GM18519 (cell line): ENCODE measurements at regions not wholly inside any gene's neighbourhood (a gene's known extent, or its start where the extent isn't known, plus 50 kb on each side); places are given as distances from the start of the nearest gene placed in this dataset.
"Not testable (repeated sequence)": the region's sequence is repeated elsewhere in the genome, so short reads cannot be mapped to it uniquely, and the experiment has no call there.

Experiments
- ATAC-seq: cut with Tn5 transposase; IDR thresholded peaks from one replicate; pipeline ENCODE4 v1.9.1; 2021; ENCODE audit warnings: mild to moderate bottlenecking, moderate library complexity; ENCODE audit not compliant: unreplicated experiment, low FRiP score

DNA sequence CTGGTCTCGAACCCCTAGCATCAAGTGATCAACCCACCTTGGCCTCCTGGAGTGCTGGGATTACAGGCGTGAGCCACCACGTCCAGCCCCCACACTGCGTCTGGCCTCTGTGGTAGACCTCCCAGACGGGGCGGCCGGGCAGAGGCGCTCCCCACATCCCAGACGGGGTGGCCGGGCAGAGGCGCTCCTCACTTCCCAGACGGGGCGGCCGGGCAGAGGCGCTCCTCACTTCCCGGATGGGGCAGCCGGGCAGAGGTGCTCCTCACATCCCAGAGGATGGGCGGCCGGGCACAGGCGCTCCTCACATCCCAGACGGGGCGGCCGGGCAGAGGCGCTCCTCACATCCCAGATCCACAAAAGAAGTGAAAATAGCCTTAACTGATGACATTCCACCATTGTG, 1891.0 kb upstream of the CDH9 start:
- not testable (repeated sequence) for ATAC-seq

GRCh38 chr5:28928327-28928790, 1890.0 kb upstream of the CDH9 start:
- not testable (repeated sequence) for ATAC-seq

GRCh38 chr5:28927559-28928326, 1889.4 kb upstream of the CDH9 start:
- no peak for ATAC-seq

GRCh38 chr5:28926422-28926821, 1888.0 kb upstream of the CDH9 start:
- no peak for ATAC-seq

GRCh38 chr5:28917631-28918030, 1879.2 kb upstream of the CDH9 start:
- ATAC-seq, result no peak

DNA sequence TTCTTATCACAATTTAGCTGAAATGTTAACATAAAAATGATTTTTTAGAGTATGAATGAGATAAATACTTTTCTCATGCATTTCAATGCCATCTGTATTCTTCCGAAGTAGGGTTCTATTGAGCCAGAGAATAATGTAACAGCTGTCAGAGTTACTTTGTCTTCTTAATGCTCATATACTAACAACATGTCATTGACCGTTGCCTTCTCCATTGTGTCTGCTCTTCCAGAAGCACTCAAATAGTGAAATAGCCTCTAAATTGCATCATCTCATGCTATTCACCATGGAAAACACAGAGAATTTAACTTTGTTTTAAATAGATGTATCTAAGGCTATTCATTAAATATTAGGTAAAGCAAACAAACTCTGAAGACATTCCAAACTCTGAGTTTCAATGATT, 1875.9 kb upstream of the CDH9 start:
- ATAC-seq, result no peak

- ATAC-seq, result no peak
Observed at GRCh38 chr5:28903643-28904042, 1865.3 kb upstream of the CDH9 start.

DNA sequence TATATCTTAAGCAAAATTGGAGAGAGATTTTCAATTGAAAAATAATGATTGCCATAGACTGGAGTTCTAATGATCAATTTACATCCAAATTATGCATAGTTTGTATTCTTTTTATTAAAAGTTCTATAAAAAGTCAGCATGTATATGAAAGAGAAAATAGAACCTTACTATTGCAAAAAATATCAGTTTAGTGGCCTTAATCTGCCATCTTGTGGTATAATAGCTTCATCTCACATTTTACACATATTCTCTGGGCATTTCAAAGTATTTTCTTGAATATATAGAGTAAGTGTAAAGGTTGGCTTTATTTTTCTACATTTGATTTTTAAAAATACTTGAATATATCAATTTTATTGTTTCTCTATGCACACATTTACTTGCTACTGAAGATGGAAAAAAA, 1858.6 kb upstream of the CDH9 start:
- ATAC-seq, result no peak

- ATAC-seq, result no peak
Observed at GRCh38 chr5:28880936-28881335, 1842.5 kb upstream of the CDH9 start.

GRCh38 chr5:28877050-28877449, 1838.7 kb upstream of the CDH9 start:
- ATAC-seq, result no peak

- no peak for ATAC-seq
Observed at GRCh38 chr5:28864006-28864405, 1825.6 kb upstream of the CDH9 start.

DNA sequence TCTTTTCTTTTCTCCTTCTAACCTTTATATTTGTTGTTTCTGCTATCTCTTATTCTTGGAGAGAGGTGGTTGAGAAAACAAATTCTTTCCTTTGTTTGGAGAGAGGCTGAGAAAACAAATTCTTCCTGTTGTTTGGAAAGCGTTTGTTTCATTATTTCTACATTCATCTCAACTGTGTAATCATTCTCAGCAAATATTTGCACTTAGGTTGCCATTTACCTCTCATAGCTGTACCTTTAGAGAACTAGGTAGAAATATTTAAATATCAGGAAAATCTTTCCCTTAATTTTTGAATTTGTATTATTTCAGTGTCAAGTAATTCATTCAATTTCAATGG, 1824.4 kb upstream of the CDH9 start:
- ATAC-seq, result no peak

- no peak for ATAC-seq
Observed at GRCh38 chr5:28862137-28862859, 1823.9 kb upstream of the CDH9 start.

DNA sequence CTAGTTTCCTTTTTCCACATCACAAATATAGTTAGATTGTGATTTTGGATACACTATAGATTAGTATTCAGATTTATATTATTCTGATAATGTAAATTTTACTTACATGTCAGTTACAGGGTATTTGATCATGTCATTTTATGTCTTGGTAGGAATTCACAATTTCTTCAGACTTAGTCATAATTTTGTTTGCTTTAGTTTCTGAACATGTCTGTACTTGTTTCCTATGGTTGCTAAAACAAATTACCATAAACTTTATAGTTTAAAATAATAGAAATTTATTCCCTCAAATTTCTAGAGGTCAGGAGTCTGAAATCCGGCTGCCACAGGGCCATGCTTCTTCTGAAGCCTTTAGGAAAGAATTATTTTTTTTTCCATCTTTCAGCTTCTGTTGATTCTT, 1817.2 kb upstream of the CDH9 start:
- ATAC-seq, result no peak

- ATAC-seq, result no peak
Observed at GRCh38 chr5:28850320-28850921, 1812.0 kb upstream of the CDH9 start.

GRCh38 chr5:28831042-28831441, 1792.7 kb upstream of the CDH9 start:
- no peak for ATAC-seq

- no peak for ATAC-seq
Observed at GRCh38 chr5:28823231-28823630, 1784.8 kb upstream of the CDH9 start.

DNA sequence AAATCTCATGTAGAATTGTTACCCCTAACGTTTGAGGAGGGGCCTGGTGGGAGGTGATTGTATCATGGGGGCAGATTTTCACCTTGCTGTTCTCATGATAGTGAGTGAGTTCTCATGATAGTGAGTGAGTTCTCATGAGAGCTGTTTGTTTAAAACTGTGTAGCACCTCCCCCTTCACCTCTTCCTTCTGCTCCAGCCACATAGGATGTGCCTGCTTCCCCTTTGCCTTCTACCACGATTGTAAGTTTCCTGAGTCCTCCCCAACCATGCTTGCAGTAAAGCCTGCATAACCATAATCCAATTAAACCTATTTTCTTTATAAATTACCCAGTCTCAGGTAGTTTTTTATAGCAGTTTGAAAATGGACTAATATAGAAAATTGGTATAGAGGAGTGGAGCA, 1783.7 kb upstream of the CDH9 start:
- no peak for ATAC-seq

GRCh38 chr5:28810751-28811136, 1772.4 kb upstream of the CDH9 start:
- ATAC-seq, result no peak

DNA sequence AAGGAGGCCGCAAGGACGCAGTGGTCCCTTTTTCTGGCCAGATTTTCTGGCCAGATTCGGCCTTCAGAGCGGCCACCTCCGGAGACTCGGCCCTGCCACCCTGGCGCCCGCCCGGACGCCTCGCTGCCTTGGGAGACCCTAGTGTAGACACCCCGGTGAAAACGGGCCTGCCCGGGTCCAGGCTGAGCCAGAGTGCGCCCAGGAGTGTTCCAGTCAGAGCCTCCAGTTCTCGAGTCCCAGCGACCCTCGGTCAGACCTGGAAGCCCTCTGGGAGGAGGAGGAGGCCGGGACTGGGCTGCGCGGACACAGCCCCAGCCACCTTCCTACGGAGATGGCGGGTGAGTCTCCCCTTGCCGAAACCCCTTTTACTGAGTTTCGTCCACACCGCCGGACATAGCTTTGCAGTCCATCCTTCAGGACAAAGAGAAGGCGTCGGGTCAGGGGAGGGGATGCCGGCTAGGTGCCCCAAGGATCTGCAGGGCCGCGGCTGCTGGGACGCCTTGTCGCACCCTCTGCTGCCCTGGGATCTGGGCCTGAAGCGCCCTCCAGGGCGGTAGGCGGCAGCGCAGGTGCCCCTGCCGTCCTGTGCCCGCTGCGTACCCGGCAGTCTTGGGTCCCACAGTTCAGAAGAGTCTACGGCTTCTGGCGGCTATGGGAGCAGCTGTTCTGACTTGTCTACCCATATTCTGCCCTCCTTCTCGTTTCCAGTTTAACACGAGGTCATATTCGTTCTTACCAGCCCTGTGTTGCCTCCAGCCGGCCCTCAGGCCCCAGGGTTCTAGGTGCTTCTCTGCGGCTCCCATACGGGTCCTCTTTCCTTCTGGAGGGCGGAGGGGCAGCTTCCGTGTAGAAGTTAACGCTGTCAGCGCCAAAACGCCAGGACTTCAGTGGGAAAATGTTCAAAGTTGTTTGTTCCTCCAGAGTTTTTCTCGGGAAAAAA, 1771.7 kb upstream of the CDH9 start:
- no peak for ATAC-seq
